GM12878 (cell line): ENCODE measurements at regions not wholly inside any gene's neighbourhood (a gene's known extent, or its start where the extent isn't known, plus 50 kb on each side); places are given as distances from the start of the nearest gene placed in this dataset.

Source experiments
- ATAC-seq: fragments of 200-7000 bp; cut with Tn5 transposase; 3 replicates; pipeline ENCODE4 v1.9.1; 2020; ENCODE audit warnings: mild to moderate bottlenecking, moderate library complexity
- BruUV-seq: library from RNA; stranded (reverse); fragments of 400-500 nt; replicated peaks from 2 replicates; lab custom pipeline; 2021; lab: Mats Ljungman, UMichigan
- CTCF ChIA-PET: fragments of 300-600 bp; sonication (Branson Sonifier 250); formaldehyde crosslinking; extraction: SDS; loops from one replicate; lab custom pipeline; 2021; ENCODE audit warnings: inconsistent platforms; lab: Yijun Ruan, JAX
- POLR2A ChIA-PET: fragments of 350-600 bp; formaldehyde crosslinking; extraction: SDS; loops from one replicate; lab custom pipeline; 2021; ENCODE audit warnings: inconsistent platforms; lab: Charles Lee
- RAD21 ChIA-PET: fragments of 300-600 bp; sonication (Branson Sonifier 250); formaldehyde crosslinking; loops from one replicate; lab custom pipeline; 2023; ENCODE audit warnings: antibody characterized with exemption; ENCODE audit not compliant: unreplicated experiment; lab: Charles Lee
- SMC1A ChIA-PET: fragments of 300-600 bp; sonication (Branson Sonifier 250); formaldehyde crosslinking; loops from one replicate; lab custom pipeline; 2023; ENCODE audit not compliant: unreplicated experiment, uncharacterized antibody; lab: Charles Lee
- DNase-seq: peaks from one replicate; pipeline ENCODE4 v3.0.0-alpha.2; 2011; ENCODE audit warnings: low read depth, low spot score
- FAIRE-seq: peaks from 3 replicates; lab custom pipeline; 2011; peaks lifted over from hg19 to GRCh38; lab: Jason Lieb, UNC
- H2AFZ ChIP-seq: 2 replicates; pipeline ENCODE4 v1.6.0; 2011; ENCODE audit warnings: low read depth, low read length, control low read depth; ENCODE audit not compliant: control insufficient read depth
- H3K27ac ChIP-seq: 2 replicates; pipeline ENCODE4 v1.5.1; 2011; ENCODE audit warnings: control low read depth; ENCODE audit not compliant: control insufficient read depth, insufficient read depth
- H3K27me3 ChIP-seq, 2 experiments: replicated peaks in 1 of 2; 2 replicates each; pipeline versions ENCODE4 v1.6.0 to v1.6.1; 2011; ENCODE audit warnings: low read length in 1 of 2; ENCODE audit not compliant: control insufficient read depth in 2 of 2, insufficient read depth in 2 of 2
- H3K36me3 ChIP-seq, 2 experiments: 2 replicates each; pipeline ENCODE4 v1.5.1; 2011; ENCODE audit warnings: low read length in 1 of 2; ENCODE audit not compliant: control insufficient read depth in 2 of 2, insufficient read depth in 2 of 2
- H3K4me1 ChIP-seq: 2 replicates; pipeline ENCODE4 v1.6.1; 2011; ENCODE audit warnings: mild to moderate bottlenecking, low read length, moderate library complexity, mixed read lengths; ENCODE audit not compliant: control insufficient read depth, insufficient read depth
- H3K4me2 ChIP-seq: 2 replicates; pipeline ENCODE4 v1.6.0; 2011; ENCODE audit warnings: control low read depth; ENCODE audit not compliant: control insufficient read depth, insufficient read depth
- H3K4me3 ChIP-seq: fragments of 200-600 bp; sonication (generic); 2 replicates; pipeline ENCODE4 v1.5.1; 2016
- H3K79me2 ChIP-seq: 2 replicates; pipeline ENCODE4 v1.6.0; 2011; ENCODE audit warnings: low read length; ENCODE audit not compliant: control insufficient read depth, insufficient read depth
- H3K9ac ChIP-seq: 2 replicates; pipeline ENCODE4 v1.8.0; 2011; ENCODE audit warnings: low read length, control low read depth, mixed read lengths; ENCODE audit not compliant: control insufficient read depth, insufficient read depth
- H3K9me3 ChIP-seq: replicated peaks from 3 replicates; pipeline ENCODE4 v1.5.1; 2011; ENCODE audit warnings: mild to moderate bottlenecking, low read length; ENCODE audit not compliant: control insufficient read depth, insufficient read depth
- H4K20me1 ChIP-seq: 2 replicates; pipeline ENCODE4 v1.6.0; 2011; ENCODE audit not compliant: control insufficient read depth, insufficient read depth
- ATF2 ChIP-seq: IDR thresholded peaks from 2 replicates; pipeline ENCODE4 v1.6.1; 2012; ENCODE audit warnings: low read length, inconsistent platforms
- BMI1 ChIP-seq: fragments of 450-650 bp; IDR thresholded peaks from 2 replicates; pipeline ENCODE4 v1.6.1; 2016; ENCODE audit warnings: mild to moderate bottlenecking, moderate library complexity, borderline replicate concordance
- CHD1 ChIP-seq: IDR thresholded peaks from 2 replicates; pipeline ENCODE4 v1.6.1; 2012; ENCODE audit warnings: low read depth, low read length, improper control_type of control experiment
- CREB1 ChIP-seq: IDR thresholded peaks from 2 replicates; pipeline ENCODE4 v1.6.1; 2012; ENCODE audit warnings: low read depth, mild to moderate bottlenecking, inconsistent platforms
- GABPA ChIP-seq: IDR thresholded peaks from 2 replicates; pipeline ENCODE4 v1.6.1; 2014; ENCODE audit warnings: antibody characterized with exemption, low read depth, mild to moderate bottlenecking, inconsistent platforms
- JUNB ChIP-seq: IDR thresholded peaks from 2 replicates; pipeline ENCODE4 v1.6.1; 2016; ENCODE audit warnings: antibody characterized with exemption, mild to moderate bottlenecking
- MAX ChIP-seq: IDR thresholded peaks from 2 replicates; pipeline ENCODE4 v1.6.1; 2012; ENCODE audit warnings: low read depth, low read length, improper control_type of control experiment
- MTA3 ChIP-seq: IDR thresholded peaks from 2 replicates; pipeline ENCODE4 v1.6.1; 2012; ENCODE audit warnings: low read length, inconsistent platforms, borderline replicate concordance
- MYC ChIP-seq: IDR thresholded peaks from 2 replicates; pipeline ENCODE4 v1.6.1; 2011; ENCODE audit warnings: mild to moderate bottlenecking, low read length, moderate library complexity, inconsistent platforms; ENCODE audit not compliant: insufficient read depth, insufficient replicate concordance, insufficient read length, severe bottlenecking
- NFYB ChIP-seq: IDR thresholded peaks from 2 replicates; pipeline ENCODE4 v1.6.1; 2011; ENCODE audit warnings: low read depth, mild to moderate bottlenecking, low read length, improper control_type of control experiment, moderate library complexity; ENCODE audit not compliant: insufficient read depth
- PML ChIP-seq: IDR thresholded peaks from 2 replicates; pipeline ENCODE4 v1.6.1; 2012; ENCODE audit warnings: low read length, inconsistent platforms
- RBBP5 ChIP-seq: fragments of 200-600 bp; sonication (generic); conservative IDR thresholded peaks from 2 replicates; pipeline ENCODE4 v1.6.1; 2016
- SIX5 ChIP-seq: IDR thresholded peaks from 2 replicates; pipeline ENCODE4 v1.6.1; 2011; ENCODE audit warnings: mild to moderate bottlenecking, low read depth, low read length, moderate library complexity; ENCODE audit not compliant: severe bottlenecking
- SMAD1 ChIP-seq: fragments of 450-650 bp; IDR thresholded peaks from 2 replicates; pipeline ENCODE4 v1.6.1; 2018; ENCODE audit warnings: mild to moderate bottlenecking, low read depth; ENCODE audit not compliant: partially characterized antibody
- SRF ChIP-seq, 2 experiments: IDR thresholded peaks; 2 replicates each; pipeline ENCODE4 v1.6.1; 2011; ENCODE audit warnings: low read depth in 2 of 2, low read length in 2 of 2, mild to moderate bottlenecking in 1 of 2, moderate library complexity in 1 of 2
- ZBTB11 ChIP-seq: fragments of 450-650 bp; formaldehyde crosslinking; IDR thresholded peaks from 2 replicates; pipeline ENCODE4 v1.5.0; 2022; ENCODE audit warnings: mild to moderate bottlenecking, missing genetic modification characterization
- ZNF217 ChIP-seq: fragments of 450-650 bp; IDR thresholded peaks from 2 replicates; pipeline ENCODE4 v1.6.1; 2017; ENCODE audit warnings: antibody characterized with exemption, mild to moderate bottlenecking
- ZNF622 ChIP-seq: fragments of 450-650 bp; IDR thresholded peaks from 2 replicates; pipeline ENCODE4 v1.6.1; 2017; ENCODE audit warnings: mild to moderate bottlenecking, inconsistent platforms
- WGBS: methylation state at CpG from one replicate; pipeline ENCODE4 v1.1.6; 2016; ENCODE audit warnings: low lambda C conversion rate; ENCODE audit not compliant: insufficient replicate concordance, insufficient coverage; ENCODE audit errors: missing lambda C conversion rate; 5-methylcytosine and 5-hydroxymethylcytosine counted together
- in situ Hi-C: fragments of 300-500 bp; cut with MboI; formaldehyde crosslinking; loops from 9 replicates; pipeline ENCODE4 v1.14.3; 2018; ENCODE audit warnings: mixed read lengths
- intact Hi-C: fragments of 100-400 bp; cut with micrococcal nuclease; formaldehyde crosslinking; loops from one replicate; pipeline ENCODE4 v1.14.2; 2022; ENCODE audit not compliant: unreplicated experiment

GRCh38 chr6:135672256-135672655, 174.7 kb upstream of the AHI1 start:
- BruUV-seq = no TSS peak
- H3K27ac ChIP-seq = no peak overlapping the region
- H3K27me3 ChIP-seq = peaks cover 0 to 3% of the 10 kb centered on the region in 2 experiments; a peak in 1 of 4 replicates
- POLR2A ChIA-PET = no interaction called here
- RAD21 ChIA-PET = no interaction called here
- no peaks in the 10 kb centered on the region for H4K20me1 ChIP-seq
- FAIRE-seq (no peak), DNase-seq (no peak), ATAC-seq (no peak)
- no peaks in the 10 kb centered on the region for H3K36me3 ChIP-seq
- H3K9me3 ChIP-seq = no peaks in the 10 kb centered on the region; the same call in 2 of the 3 replicates
- no peaks in the 10 kb centered on the region for H3K4me1 ChIP-seq
- H3K79me2 ChIP-seq = no peaks in the 10 kb centered on the region
- no peak overlapping the region for H3K9ac ChIP-seq
- SMC1A ChIA-PET = no interaction called here
- intact Hi-C loops (no loop called here), in situ Hi-C loops (loop anchor here (10.0 kb wide), 1 partner anchor 553 kb away; no protein-coding TSS in a partner anchor)
- 35% methylated on average over 6 of the region's 6 CpGs for WGBS
- H3K4me3 ChIP-seq = no peak overlapping the region
- H2AFZ ChIP-seq = no peak overlapping the region
- CTCF ChIA-PET = interaction anchor here (0.6 kb wide), 1 partner anchor 15 kb away, joined by 4 read pairs; no protein-coding TSS in a partner anchor
- TF ChIP-seq NFYB = no peak
- TF ChIP-seq CREB1 = no peak
- no peak for TF ChIP-seq SIX5
- no peak for TF ChIP-seq CHD1
- TF ChIP-seq SMAD1 = no peak
- no peak for TF ChIP-seq PML
- TF ChIP-seq MAX = no peak
- TF ChIP-seq MTA3 = no peak
- no peak for TF ChIP-seq GABPA
- TF ChIP-seq ZBTB11 = no peak
- no peak for TF ChIP-seq ZNF622
- no peak for TF ChIP-seq ZNF217
- TF ChIP-seq JUNB = no peak
- TF ChIP-seq MYC = no peak
- no peak for TF ChIP-seq RBBP5
- TF ChIP-seq ATF2 = no peak
- no peak for TF ChIP-seq BMI1
- no peak for TF ChIP-seq SRF (IDR thresholded peaks at IDR 0.05; ENCODE audit: low read depth in 2 of 2, low read length in 2 of 2)
- H3K4me2 ChIP-seq = no peak overlapping the region
